MM.1S (cell line): ENCODE measurements at regions not wholly inside any gene's neighbourhood (a gene's known extent, or its start where the extent isn't known, plus 50 kb on each side); places are given as distances from the start of the nearest gene placed in this dataset.

Experiments
- CTCF ChIP-seq: fragments of 300-600 bp; sonication (generic); IDR thresholded peaks from 2 replicates; pipeline ENCODE4 v1.5.1; 2016; ENCODE audit warnings: antibody characterized with exemption, low read length, mixed read lengths
- EZH2phosphoT487 ChIP-seq: fragments of 300-600 bp; sonication (generic); IDR thresholded peaks from 2 replicates; pipeline ENCODE4 v1.6.1; 2018; ENCODE audit warnings: antibody characterized with exemption, low read length

GRCh38 chr2:89000235-89000634 lies 308.8 kb downstream of the RPIA start:
- TF ChIP-seq CTCF (no peak), EZH2phosphoT487 (no peak)
